HEK293 (cell line): ENCODE measurements at regions not wholly inside any gene's neighbourhood (a gene's known extent, or its start where the extent isn't known, plus 50 kb on each side); places are given as distances from the start of the nearest gene placed in this dataset.

Source experiments
- CTCF ChIP-seq: fragments of 450-650 bp; formaldehyde crosslinking; IDR thresholded peaks from 2 replicates; pipeline ENCODE4 v1.5.1; 2016; ENCODE audit warnings: missing biosample characterization, missing genetic modification characterization
- GLIS1 ChIP-seq: fragments of 450-650 bp; formaldehyde crosslinking; IDR thresholded peaks from 2 replicates; pipeline ENCODE4 v1.5.1; 2016; ENCODE audit warnings: missing biosample characterization, missing genetic modification characterization
- HOXA7 ChIP-seq: sonication (generic); formaldehyde crosslinking; IDR thresholded peaks from 2 replicates; pipeline ENCODE4 v1.8.1; 2022; ENCODE audit warnings: missing genetic modification reagents, borderline replicate concordance
- HOXC10 ChIP-seq: sonication (generic); formaldehyde crosslinking; IDR thresholded peaks from 2 replicates; pipeline ENCODE4 v1.8.1; 2023; ENCODE audit warnings: mild to moderate bottlenecking, missing genetic modification reagents
- INSM2 ChIP-seq: fragments of 450-650 bp; formaldehyde crosslinking; IDR thresholded peaks from 2 replicates; pipeline ENCODE4 v1.5.1; 2016; ENCODE audit warnings: missing biosample characterization, missing genetic modification characterization
- KLF9 ChIP-seq: fragments of 450-650 bp; formaldehyde crosslinking; IDR thresholded peaks from 2 replicates; pipeline ENCODE4 v1.5.1; 2016; ENCODE audit warnings: missing biosample characterization, missing genetic modification characterization, low read depth
- MZF1 ChIP-seq: fragments of 450-650 bp; formaldehyde crosslinking; IDR thresholded peaks from 2 replicates; pipeline ENCODE4 v1.5.1; 2017; ENCODE audit warnings: missing biosample characterization, missing genetic modification characterization, borderline replicate concordance
- PRDM1 ChIP-seq: fragments of 450-650 bp; formaldehyde crosslinking; IDR thresholded peaks from 2 replicates; pipeline ENCODE4; 2016; ENCODE audit warnings: missing biosample characterization, missing genetic modification characterization
- PRDM4 ChIP-seq: fragments of 450-650 bp; formaldehyde crosslinking; IDR thresholded peaks from 2 replicates; pipeline ENCODE4 v1.5.1; 2017; ENCODE audit warnings: missing biosample characterization, missing genetic modification characterization
- REPIN1 ChIP-seq: fragments of 450-650 bp; formaldehyde crosslinking; IDR thresholded peaks from 2 replicates; pipeline ENCODE4 v1.5.1; 2017; ENCODE audit warnings: missing biosample characterization, missing genetic modification characterization, low read depth
- ZIC2 ChIP-seq: fragments of 450-650 bp; formaldehyde crosslinking; IDR thresholded peaks from 2 replicates; pipeline ENCODE4 v1.5.1; 2016; ENCODE audit warnings: missing biosample characterization, missing genetic modification characterization
- ZNF10 ChIP-seq: fragments of 450-650 bp; formaldehyde crosslinking; IDR thresholded peaks from 2 replicates; pipeline ENCODE4 v1.5.1; 2017; ENCODE audit warnings: missing biosample characterization, missing genetic modification characterization
- ZNF146 ChIP-seq: fragments of 450-650 bp; formaldehyde crosslinking; IDR thresholded peaks from 2 replicates; pipeline ENCODE4 v1.5.1; 2016; ENCODE audit warnings: missing biosample characterization, missing genetic modification characterization
- ZNF214 ChIP-seq: fragments of 450-650 bp; formaldehyde crosslinking; IDR thresholded peaks from 2 replicates; pipeline ENCODE4 v1.5.1; 2017; ENCODE audit warnings: missing biosample characterization, mild to moderate bottlenecking, missing genetic modification characterization, borderline replicate concordance
- ZNF26 ChIP-seq: fragments of 450-650 bp; formaldehyde crosslinking; IDR thresholded peaks from 2 replicates; pipeline ENCODE4 v1.5.1; 2016; ENCODE audit warnings: missing biosample characterization, missing genetic modification characterization
- ZNF335 ChIP-seq: fragments of 450-650 bp; formaldehyde crosslinking; conservative IDR thresholded peaks from 2 replicates; pipeline ENCODE4 v1.5.1; 2016; ENCODE audit warnings: missing biosample characterization, missing genetic modification characterization
- ZNF433 ChIP-seq: fragments of 450-650 bp; formaldehyde crosslinking; IDR thresholded peaks from 2 replicates; pipeline ENCODE4 v1.5.1; 2016; ENCODE audit warnings: missing biosample characterization, missing genetic modification characterization, low read depth
- ZNF48 ChIP-seq: fragments of 450-650 bp; formaldehyde crosslinking; IDR thresholded peaks from 2 replicates; pipeline ENCODE4 v1.5.1; 2016; ENCODE audit warnings: missing biosample characterization, missing genetic modification characterization
- ZNF514 ChIP-seq: fragments of 450-650 bp; formaldehyde crosslinking; IDR thresholded peaks from 2 replicates; pipeline ENCODE4 v1.5.1; 2016; ENCODE audit warnings: missing biosample characterization, missing genetic modification characterization
- ZNF555 ChIP-seq: fragments of 450-650 bp; formaldehyde crosslinking; conservative IDR thresholded peaks from 2 replicates; pipeline ENCODE4 v1.5.1; 2017; ENCODE audit warnings: missing biosample characterization, mild to moderate bottlenecking, missing genetic modification characterization, inconsistent platforms
- ZNF558 ChIP-seq: fragments of 450-650 bp; formaldehyde crosslinking; IDR thresholded peaks from 2 replicates; pipeline ENCODE4 v1.5.1; 2016; ENCODE audit warnings: missing biosample characterization, missing genetic modification characterization
- ZNF626 ChIP-seq: fragments of 450-650 bp; sonication (Bioruptor Pico); formaldehyde crosslinking; IDR thresholded peaks from 2 replicates; pipeline ENCODE4 v1.5.1; 2018; ENCODE audit warnings: missing biosample characterization, missing genetic modification characterization, inconsistent platforms
- ZNF692 ChIP-seq: fragments of 450-650 bp; formaldehyde crosslinking; IDR thresholded peaks from 2 replicates; pipeline ENCODE4 v1.5.1; 2016; ENCODE audit warnings: missing biosample characterization, missing genetic modification characterization
- ZNF791 ChIP-seq: fragments of 450-650 bp; formaldehyde crosslinking; IDR thresholded peaks from 2 replicates; pipeline ENCODE4 v1.5.1; 2016; ENCODE audit warnings: missing biosample characterization, missing genetic modification characterization
- ZSCAN30 ChIP-seq: fragments of 450-650 bp; IDR thresholded peaks from 2 replicates; pipeline ENCODE4 v1.5.1; 2018; ENCODE audit warnings: missing biosample characterization, mild to moderate bottlenecking, missing genetic modification characterization, moderate library complexity
- ZSCAN4 ChIP-seq: fragments of 450-650 bp; formaldehyde crosslinking; IDR thresholded peaks from 2 replicates; pipeline ENCODE4 v1.5.1; 2017; ENCODE audit warnings: missing biosample characterization, missing genetic modification characterization

- no peak for TF ChIP-seq KLF9 (tag by site-specific recombination)
- TF ChIP-seq ZNF514 (tag by site-specific recombination): no peak
- no peak; the same call in 1 of the 2 replicates for TF ChIP-seq ZNF335 (tag by site-specific recombination)
- TF ChIP-seq ZSCAN30 (tag by site-specific recombination): no peak
- no peak for TF ChIP-seq HOXC10 (CRISPR knock-in tag)
- TF ChIP-seq REPIN1 (tag by site-specific recombination): no peak
- TF ChIP-seq HOXA7 (CRISPR knock-in tag): no peak
- no peak for TF ChIP-seq ZNF626 (tag by site-specific recombination)
- TF ChIP-seq CTCF (tag by site-specific recombination): no peak
- TF ChIP-seq GLIS1 (tag by site-specific recombination): no peak
- TF ChIP-seq ZNF791 (tag by site-specific recombination): no peak
- TF ChIP-seq INSM2 (tag by site-specific recombination): peak; percentile 61; the same call in 1 of the 2 replicates
- TF ChIP-seq ZNF558 (tag by site-specific recombination): peak; percentile 58; the same call in 1 of the 2 replicates
- TF ChIP-seq ZIC2 (tag by site-specific recombination): no peak
- no peak for TF ChIP-seq ZNF555 (tag by site-specific recombination)
- TF ChIP-seq ZNF433 (tag by site-specific recombination): no peak
- no peak for TF ChIP-seq ZNF48 (tag by site-specific recombination)
- TF ChIP-seq ZSCAN4: no peak
- TF ChIP-seq ZNF214: no peak
- TF ChIP-seq PRDM4 (tag by site-specific recombination): no peak
- peak; percentile 92 for TF ChIP-seq ZNF10 (tag by site-specific recombination)
- no peak for TF ChIP-seq ZNF146 (tag by site-specific recombination)
- TF ChIP-seq ZNF26 (tag by site-specific recombination): no peak
- no peak for TF ChIP-seq PRDM1 (tag by site-specific recombination)
- no peak for TF ChIP-seq MZF1 (tag by site-specific recombination)
- TF ChIP-seq ZNF692 (tag by site-specific recombination): no peak; the same call in 1 of the 2 replicates
These were observed 99.0 kb upstream of the WLS start (continued) for GRCh38 chr1:68331117-68331865.
